IPS-20b (cell line): ENCODE measurements at regions not wholly inside any gene's neighbourhood (a gene's known extent, or its start where the extent isn't known, plus 50 kb on each side); places are given as distances from the start of the nearest gene placed in this dataset.
"Not testable (repeated sequence)": the region's sequence is repeated elsewhere in the genome, so short reads cannot be mapped to it uniquely, and the experiment has no call there.

Source experiments
- H3K27ac ChIP-seq: one replicate; pipeline ENCODE4 v1.5.1; 2013; ENCODE audit warnings: low read length
- H3K27me3 ChIP-seq: 2 replicates; pipeline ENCODE4 v1.6.1; 2013; ENCODE audit warnings: mild to moderate bottlenecking, low read length, inconsistent platforms; ENCODE audit not compliant: insufficient read depth
- H3K36me3 ChIP-seq: 2 replicates; pipeline ENCODE4 v1.6.1; 2013; ENCODE audit warnings: low read depth, mild to moderate bottlenecking, inconsistent platforms, low read length, moderate library complexity; ENCODE audit not compliant: insufficient read depth
- H3K4me1 ChIP-seq: 2 replicates; pipeline ENCODE4 v1.6.1; 2013; ENCODE audit warnings: mild to moderate bottlenecking, control low read depth, inconsistent platforms, low read length, moderate library complexity; ENCODE audit not compliant: insufficient read depth
- H3K4me3 ChIP-seq: 2 replicates; pipeline ENCODE4 v1.5.1; 2013; ENCODE audit warnings: mild to moderate bottlenecking, low read length, inconsistent platforms
- H3K9ac ChIP-seq: 2 replicates; pipeline ENCODE4 v1.6.1; 2013; ENCODE audit warnings: low read depth, mild to moderate bottlenecking, inconsistent platforms, low read length, moderate library complexity
- H3K9me3 ChIP-seq: 2 replicates; pipeline ENCODE4 v1.6.1; 2013; ENCODE audit warnings: mild to moderate bottlenecking, low read depth, low read length, inconsistent platforms; ENCODE audit not compliant: insufficient read depth

DNA sequence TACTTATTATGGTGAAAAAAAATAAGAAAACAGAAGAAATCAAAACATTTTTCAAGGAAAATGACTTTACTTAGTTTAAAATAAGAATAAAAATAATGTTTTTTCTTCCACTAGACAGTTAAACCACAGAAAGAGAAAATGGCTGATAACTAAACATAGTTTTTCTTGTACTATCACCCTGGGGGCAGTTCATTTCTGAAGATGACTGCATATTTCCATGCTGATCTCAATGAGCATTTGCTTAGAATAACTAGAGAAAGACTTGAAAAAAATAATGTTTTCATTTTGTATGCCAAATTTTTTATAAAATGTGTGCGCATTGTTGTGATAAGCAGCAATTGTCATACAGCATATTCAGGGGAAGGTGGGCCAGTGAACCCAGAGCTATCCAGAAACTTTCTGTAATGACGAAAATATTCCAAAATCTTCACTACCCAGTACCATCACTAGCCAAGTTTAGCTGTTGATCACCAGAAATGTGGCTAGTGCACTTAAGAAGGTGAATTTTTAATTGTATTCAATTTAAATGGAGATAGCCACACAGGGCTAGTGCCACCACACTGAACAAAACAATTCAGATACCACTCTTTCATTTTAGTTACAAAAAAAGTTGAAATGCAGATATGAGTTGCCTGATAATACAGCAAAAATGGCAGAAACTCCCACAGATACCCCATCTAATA, 513.4 kb upstream of the NETO1 start:
- Histone ChIP-seq H3K4me1 (no peaks in the 10 kb centered on the region), H3K4me3 (no peak overlapping the region), H3K9me3 (no peaks in the 10 kb centered on the region), H3K9ac (no peak overlapping the region), H3K27me3 (no peaks in the 10 kb centered on the region), H3K36me3 (no peaks in the 10 kb centered on the region), H3K27ac (no peak overlapping the region)

GRCh38 chr18:73366713-73367112, 498.9 kb upstream of the NETO1 start:
- H3K4me3 ChIP-seq = no peak overlapping the region
- H3K9ac ChIP-seq = no peak overlapping the region
- H3K4me1 ChIP-seq = no peaks in the 10 kb centered on the region
- no peaks in the 10 kb centered on the region for H3K27me3 ChIP-seq
- no peaks in the 10 kb centered on the region for H3K36me3 ChIP-seq
- H3K9me3 ChIP-seq = no peaks in the 10 kb centered on the region
- no peak overlapping the region for H3K27ac ChIP-seq

DNA sequence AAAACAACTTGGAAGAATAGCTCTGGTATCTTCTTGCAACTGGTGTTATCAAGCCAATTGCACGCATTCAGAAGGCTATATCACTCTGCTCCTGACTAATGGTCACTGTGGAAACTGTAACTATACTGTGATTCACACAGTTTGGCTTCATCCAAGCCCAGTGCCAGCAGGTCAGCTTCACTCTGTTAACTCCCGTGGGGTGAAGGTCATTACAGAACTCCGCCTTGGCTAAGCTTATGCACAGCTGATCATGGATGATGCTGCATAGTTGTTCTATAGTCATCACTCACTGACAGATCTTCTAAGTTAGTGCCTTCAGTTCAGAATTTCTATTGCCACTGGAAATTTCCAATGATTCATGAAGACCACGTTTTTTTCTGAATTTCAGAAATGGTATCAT, 497.2 kb upstream of the NETO1 start:
- no peaks in the 10 kb centered on the region for H3K9me3 ChIP-seq
- H3K27me3 ChIP-seq = no peaks in the 10 kb centered on the region
- H3K4me3 ChIP-seq = no peak overlapping the region
- H3K4me1 ChIP-seq = no peaks in the 10 kb centered on the region
- H3K36me3 ChIP-seq = no peaks in the 10 kb centered on the region
- no peak overlapping the region for H3K27ac ChIP-seq
- H3K9ac ChIP-seq = no peak overlapping the region

GRCh38 chr18:73355121-73355520, 487.3 kb upstream of the NETO1 start:
- no peak overlapping the region for H3K9ac ChIP-seq
- no peak overlapping the region for H3K4me3 ChIP-seq
- no peaks in the 10 kb centered on the region for H3K27me3 ChIP-seq
- H3K4me1 ChIP-seq = no peaks in the 10 kb centered on the region
- H3K9me3 ChIP-seq = no peaks in the 10 kb centered on the region
- no peaks in the 10 kb centered on the region for H3K36me3 ChIP-seq
- H3K27ac ChIP-seq = no peak overlapping the region

DNA sequence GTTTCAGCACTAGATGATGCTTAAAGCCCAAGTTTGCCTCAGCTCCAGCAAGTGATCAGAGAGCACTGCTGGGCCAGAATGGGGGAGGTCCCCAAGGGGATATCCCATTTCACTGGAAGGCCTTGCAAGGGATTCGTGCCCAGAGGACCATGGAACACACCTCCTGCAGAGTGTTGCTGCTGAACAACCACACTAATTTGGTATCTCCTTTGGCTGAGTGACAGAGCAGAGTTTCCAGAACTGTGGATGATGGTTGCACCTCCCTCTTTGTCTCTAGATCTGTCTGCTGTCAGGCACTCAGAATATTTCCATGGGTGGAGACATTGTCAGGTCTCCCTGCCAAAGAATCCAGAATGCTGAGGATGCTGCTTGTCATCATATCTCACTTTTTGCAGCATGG, 484.8 kb upstream of the NETO1 start:
- H3K9me3 ChIP-seq = no peaks in the 10 kb centered on the region

DNA sequence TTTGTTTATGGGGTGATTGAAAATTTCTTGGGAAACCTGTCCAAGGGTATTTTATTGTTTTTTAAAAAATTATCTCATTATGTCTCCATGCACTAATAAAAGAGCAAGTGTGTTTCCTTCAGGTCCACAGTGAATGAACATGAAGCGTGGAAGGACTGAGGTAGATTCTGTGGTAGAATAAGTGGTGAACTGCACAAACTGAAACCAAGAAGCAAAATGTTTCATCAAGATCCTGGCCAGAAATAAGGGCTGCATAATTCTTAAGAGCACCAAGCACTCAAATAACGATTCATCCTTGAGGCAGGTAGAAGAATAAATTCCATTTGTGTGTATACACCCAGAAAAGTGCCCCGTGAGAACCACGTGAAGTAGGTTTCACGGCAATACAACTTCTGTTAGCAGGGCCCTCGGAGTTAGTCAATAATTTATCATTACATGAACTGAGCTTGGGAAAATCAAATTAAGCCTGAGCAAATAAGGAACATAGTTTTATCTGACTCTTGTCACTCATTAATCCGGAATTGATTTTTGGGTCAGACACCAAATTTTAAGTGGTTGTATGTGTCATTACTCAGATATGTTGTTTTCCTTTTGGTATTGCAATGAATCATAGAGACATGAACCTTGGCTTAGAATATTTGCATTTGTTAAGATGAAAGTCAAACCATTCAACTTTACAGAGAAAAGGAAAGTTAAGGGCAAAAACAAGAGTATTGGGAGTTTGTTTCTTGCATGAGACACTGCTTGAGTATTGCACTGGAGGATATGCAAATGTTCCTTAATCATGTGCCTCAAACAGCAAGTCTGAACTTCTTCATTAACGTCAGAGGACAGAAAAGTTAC, 472.6 kb upstream of the NETO1 start:
- no peaks in the 10 kb centered on the region for H3K9me3 ChIP-seq
- H3K9ac ChIP-seq = no peak overlapping the region
- H3K27ac ChIP-seq = no peak overlapping the region
- peaks cover 4% of the 10 kb centered on the region; the same call in 1 of the 2 replicates for H3K4me1 ChIP-seq
- no peaks in the 10 kb centered on the region for H3K36me3 ChIP-seq
- H3K4me3 ChIP-seq = no peak overlapping the region
- no peaks in the 10 kb centered on the region for H3K27me3 ChIP-seq

More for the DNA sequence above, 484.8 kb upstream of the NETO1 start:
- H3K27me3 ChIP-seq = no peaks in the 10 kb centered on the region
- no peaks in the 10 kb centered on the region for H3K36me3 ChIP-seq
- H3K4me3 ChIP-seq = no peak overlapping the region
- H3K9ac ChIP-seq = no peak overlapping the region
- H3K4me1 ChIP-seq = no peaks in the 10 kb centered on the region
- no peak overlapping the region for H3K27ac ChIP-seq

GRCh38 chr18:73331212-73331772, 463.5 kb upstream of the NETO1 start:
- H3K27ac ChIP-seq = no peak overlapping the region
- no peaks in the 10 kb centered on the region for H3K9me3 ChIP-seq
- H3K4me3 ChIP-seq = no peak overlapping the region
- H3K27me3 ChIP-seq = no peaks in the 10 kb centered on the region
- H3K9ac ChIP-seq = no peak overlapping the region
- no peaks in the 10 kb centered on the region; the same call in 1 of the 2 replicates for H3K4me1 ChIP-seq
- no peaks in the 10 kb centered on the region for H3K36me3 ChIP-seq

GRCh38 chr18:73330106-73330505, 462.3 kb upstream of the NETO1 start:
- H3K27me3 ChIP-seq, H3K4me1 ChIP-seq, H3K9me3 ChIP-seq, H3K9ac ChIP-seq, H3K36me3 ChIP-seq, H3K4me3 ChIP-seq, H3K27ac ChIP-seq: not testable (repeated sequence)

DNA sequence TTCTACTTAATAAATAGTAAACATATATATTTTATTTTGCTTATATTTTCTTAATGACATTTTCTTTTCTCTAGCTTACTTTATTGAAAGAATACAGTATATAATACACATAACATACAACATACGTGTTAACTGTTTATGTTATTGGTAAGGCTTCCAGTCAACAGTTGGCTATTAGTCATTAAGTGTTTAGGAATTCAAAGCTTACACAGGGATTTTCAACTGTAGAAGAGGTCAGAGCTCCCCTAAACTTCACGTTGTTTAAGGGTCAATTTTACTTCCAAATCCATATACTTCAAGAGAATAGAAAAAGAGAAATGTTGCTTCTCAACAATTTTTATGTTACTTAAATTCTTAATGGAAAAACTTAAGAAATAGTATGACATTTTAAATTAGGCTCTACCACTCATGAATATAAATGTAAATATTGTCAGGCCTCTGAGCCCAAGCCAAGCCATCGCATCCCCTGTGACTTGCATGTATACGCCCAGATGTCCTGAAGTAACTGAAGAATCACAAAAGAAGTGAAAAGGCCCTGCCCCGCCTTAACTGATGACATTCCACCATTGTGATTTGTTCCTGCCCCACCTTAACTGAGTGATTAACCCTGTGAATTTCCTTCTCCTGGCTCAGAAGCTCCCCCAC, 456.5 kb upstream of the NETO1 start:
- H3K27me3 ChIP-seq, H3K36me3 ChIP-seq, H3K27ac ChIP-seq, H3K4me1 ChIP-seq, H3K4me3 ChIP-seq, H3K9me3 ChIP-seq, H3K9ac ChIP-seq: not testable (repeated sequence)

- 0 out of 2 replicates have a peak, but pooled peaks cover 3% of the 10 kb centered on the region for H3K4me1 ChIP-seq
- H3K9ac ChIP-seq = no peak overlapping the region
- H3K4me3 ChIP-seq = no peak overlapping the region
- no peak overlapping the region for H3K27ac ChIP-seq
- H3K36me3 ChIP-seq = no peaks in the 10 kb centered on the region
- no peaks in the 10 kb centered on the region for H3K27me3 ChIP-seq
- no peaks in the 10 kb centered on the region for H3K9me3 ChIP-seq
Observed at GRCh38 chr18:73318739-73319479, 451.1 kb upstream of the NETO1 start.

DNA sequence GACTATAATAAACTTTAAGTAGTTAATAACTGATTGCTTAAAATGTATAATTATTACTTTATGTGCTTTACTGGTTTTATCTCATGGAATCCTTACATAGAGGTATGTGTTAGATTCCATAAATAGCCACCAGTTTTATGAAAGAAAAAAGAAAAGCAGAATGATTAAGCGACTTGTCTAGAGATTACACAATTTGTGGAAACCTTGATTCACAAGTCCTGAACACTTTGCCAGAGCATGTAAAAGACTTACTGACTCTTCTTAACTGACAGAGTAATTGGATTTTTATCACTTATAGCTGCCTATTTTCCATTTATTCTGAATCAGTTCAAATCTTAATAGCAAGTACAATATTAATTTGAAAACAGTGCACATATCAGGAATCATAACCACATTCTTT, 448.7 kb upstream of the NETO1 start:
- H3K4me3 ChIP-seq = no peak overlapping the region
- no peak overlapping the region for H3K27ac ChIP-seq
- no peaks in the 10 kb centered on the region for H3K36me3 ChIP-seq
- no peaks in the 10 kb centered on the region for H3K4me1 ChIP-seq
- no peaks in the 10 kb centered on the region for H3K9me3 ChIP-seq
- H3K9ac ChIP-seq = no peak overlapping the region
- H3K27me3 ChIP-seq = no peaks in the 10 kb centered on the region
